AG10803 (cell line): ENCODE measurements at regions not wholly inside any gene's neighbourhood (a gene's known extent, or its start where the extent isn't known, plus 50 kb on each side); places are given as distances from the start of the nearest gene placed in this dataset.
"Not testable (repeated sequence)": the region's sequence is repeated elsewhere in the genome, so short reads cannot be mapped to it uniquely, and the experiment has no call there.

Experiments used
- DNase-seq: peaks from one replicate; pipeline ENCODE4 v3.0.0; 2010; ENCODE audit warnings: low read depth
- H3K4me3 ChIP-seq: 2 replicates; pipeline ENCODE4 v1.5.1; 2011; ENCODE audit warnings: mild to moderate bottlenecking, low read length, control low read depth
- TF ChIP-seq, protein P1 (sequence below): conservative IDR thresholded peaks from 2 replicates; pipeline ENCODE4 v1.5.1; 2011; ENCODE audit warnings: mild to moderate bottlenecking, low read length, control low read depth, inconsistent platforms

DNA sequence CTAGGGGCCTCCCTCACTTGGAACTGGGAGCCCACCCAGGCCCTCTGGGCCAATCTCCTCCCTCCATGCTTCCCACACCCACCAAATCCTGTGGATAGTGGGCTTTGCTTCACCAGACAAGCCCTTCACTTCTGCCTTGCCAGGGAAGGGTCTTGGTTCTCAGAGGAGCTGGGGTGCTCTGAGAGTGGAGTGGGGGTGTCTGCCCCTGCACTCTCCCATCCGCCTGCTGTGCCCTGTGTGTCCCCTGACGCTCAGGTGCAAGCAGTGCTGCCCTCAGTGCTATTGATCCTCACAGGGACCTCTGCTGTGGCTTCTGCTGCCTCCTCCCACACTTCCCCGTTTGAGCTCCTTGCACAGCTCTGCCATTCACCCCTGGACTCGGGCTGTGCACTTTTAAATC is 117.3 kb upstream of the NKX1-1 start:
- DNase-seq, result no peak
- TF ChIP-seq, protein P1, sequence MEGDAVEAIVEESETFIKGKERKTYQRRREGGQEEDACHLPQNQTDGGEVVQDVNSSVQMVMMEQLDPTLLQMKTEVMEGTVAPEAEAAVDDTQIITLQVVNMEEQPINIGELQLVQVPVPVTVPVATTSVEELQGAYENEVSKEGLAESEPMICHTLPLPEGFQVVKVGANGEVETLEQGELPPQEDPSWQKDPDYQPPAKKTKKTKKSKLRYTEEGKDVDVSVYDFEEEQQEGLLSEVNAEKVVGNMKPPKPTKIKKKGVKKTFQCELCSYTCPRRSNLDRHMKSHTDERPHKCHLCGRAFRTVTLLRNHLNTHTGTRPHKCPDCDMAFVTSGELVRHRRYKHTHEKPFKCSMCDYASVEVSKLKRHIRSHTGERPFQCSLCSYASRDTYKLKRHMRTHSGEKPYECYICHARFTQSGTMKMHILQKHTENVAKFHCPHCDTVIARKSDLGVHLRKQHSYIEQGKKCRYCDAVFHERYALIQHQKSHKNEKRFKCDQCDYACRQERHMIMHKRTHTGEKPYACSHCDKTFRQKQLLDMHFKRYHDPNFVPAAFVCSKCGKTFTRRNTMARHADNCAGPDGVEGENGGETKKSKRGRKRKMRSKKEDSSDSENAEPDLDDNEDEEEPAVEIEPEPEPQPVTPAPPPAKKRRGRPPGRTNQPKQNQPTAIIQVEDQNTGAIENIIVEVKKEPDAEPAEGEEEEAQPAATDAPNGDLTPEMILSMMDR, result no peak
- H3K4me3 ChIP-seq, result no peak overlapping the region

DNA sequence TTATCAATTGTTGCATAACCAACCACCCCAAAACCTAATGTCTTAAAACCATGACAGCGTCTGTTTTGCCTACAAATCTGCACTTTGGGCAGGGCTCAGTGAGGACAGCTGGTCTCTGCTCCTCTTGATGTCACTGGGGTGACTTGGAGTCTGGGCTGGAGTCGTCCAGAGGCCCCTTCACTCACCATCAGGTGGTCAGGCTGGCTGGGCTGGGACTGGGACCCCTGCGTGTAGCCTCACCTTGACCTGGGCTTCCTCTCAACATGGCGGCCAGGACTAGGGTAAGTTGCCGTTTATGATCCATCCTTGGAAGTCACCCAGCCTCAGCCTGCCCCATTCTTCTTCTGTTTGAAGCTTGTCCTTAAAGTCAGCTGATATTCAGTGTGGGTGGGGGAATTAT is 116.8 kb upstream of the NKX1-1 start:
- TF ChIP-seq, protein P1, result no peak
- no peak overlapping the region for H3K4me3 ChIP-seq
- DNase-seq, result no peak

DNA sequence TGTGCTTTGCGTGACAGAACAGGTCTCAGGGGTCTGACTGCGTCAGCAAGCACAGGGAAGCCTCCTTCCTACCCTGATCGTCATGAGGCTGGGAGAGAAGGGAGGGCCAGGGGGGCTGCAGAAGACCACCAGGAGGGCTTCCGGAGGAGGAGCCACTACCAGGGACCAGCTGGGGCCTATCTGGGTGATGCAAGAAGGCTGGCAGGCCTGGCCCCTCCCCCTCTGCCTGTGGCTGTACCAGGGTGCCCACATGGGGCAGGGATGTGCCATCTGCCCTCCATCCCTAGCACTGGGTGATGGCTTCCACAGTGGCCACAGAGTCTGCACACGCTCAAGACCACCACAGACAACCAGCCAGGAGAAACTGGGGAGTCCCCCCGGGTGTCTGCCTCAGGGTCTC is 116.4 kb upstream of the NKX1-1 start:
- DNase-seq, result no peak
- TF ChIP-seq, protein P1, result no peak
- H3K4me3 ChIP-seq, result no peak overlapping the region

DNA sequence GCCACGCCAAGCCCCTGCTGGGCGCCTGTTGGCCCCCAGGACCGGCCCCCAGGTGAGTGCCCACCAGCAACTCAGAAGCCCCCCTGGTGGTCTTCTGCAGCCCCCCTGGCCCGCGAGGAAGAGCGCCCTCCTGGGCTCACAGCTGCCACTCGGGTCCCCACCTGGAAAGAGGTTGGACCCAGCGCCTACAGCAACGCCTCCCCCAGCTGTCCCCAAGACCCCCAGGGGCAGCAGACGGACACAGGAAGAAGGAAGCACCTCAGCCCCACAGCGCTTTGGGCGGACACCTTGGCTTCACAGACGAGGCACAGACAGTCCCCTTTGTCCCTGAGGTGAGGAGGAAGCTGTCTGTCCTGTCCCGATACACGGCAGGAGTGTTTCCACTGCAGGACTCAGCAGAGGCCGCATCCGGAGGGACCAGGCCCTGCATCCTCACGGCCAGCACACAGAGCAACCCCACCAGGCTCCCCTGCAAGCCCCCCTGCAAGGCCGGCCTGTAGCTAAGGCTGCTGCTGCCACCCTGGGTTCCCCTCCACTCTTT is 115.6 kb upstream of the NKX1-1 start:
- TF ChIP-seq, protein P1, result no peak
- DNase-seq, result no peak
- no peak overlapping the region for H3K4me3 ChIP-seq

DNA sequence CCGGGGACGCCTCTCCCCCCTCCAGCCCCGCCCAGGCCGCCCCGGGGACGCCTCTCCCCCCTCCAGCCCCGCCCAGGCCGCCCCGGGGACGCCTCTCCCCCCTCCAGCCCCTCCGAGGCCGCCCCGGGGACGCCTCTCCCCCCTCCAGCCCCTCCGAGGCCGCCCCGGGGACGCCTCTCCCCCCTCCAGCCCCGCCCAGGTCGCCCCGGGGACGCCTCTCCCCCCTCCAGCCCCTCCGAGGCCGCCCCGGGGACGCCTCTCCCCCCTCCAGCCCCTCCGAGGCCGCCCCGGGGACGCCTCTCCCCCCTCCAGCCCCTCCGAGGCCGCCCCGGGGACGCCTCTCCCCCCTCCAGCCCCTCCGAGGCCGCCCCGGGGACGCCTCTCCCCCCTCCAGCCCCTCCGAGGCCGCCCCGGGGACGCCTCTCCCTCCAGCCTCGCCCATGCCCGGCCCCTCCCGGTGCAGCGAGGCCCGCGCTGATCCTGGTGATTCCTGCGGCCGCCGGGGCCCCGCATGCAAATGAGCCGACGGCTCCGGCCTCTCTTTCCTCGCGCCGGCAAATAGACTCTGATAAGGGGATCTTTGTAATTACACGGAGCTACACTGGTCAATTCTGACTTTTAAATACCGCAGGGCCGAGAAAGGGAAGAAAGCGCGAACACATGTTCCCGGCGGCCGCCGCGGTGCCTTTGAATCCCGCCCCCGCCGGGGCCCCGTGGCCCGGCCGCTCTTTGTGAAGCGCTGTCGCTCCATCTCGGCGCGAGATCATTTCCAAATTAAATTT is 114.7 kb upstream of the NKX1-1 start:
- not testable (repeated sequence) for DNase-seq

DNA sequence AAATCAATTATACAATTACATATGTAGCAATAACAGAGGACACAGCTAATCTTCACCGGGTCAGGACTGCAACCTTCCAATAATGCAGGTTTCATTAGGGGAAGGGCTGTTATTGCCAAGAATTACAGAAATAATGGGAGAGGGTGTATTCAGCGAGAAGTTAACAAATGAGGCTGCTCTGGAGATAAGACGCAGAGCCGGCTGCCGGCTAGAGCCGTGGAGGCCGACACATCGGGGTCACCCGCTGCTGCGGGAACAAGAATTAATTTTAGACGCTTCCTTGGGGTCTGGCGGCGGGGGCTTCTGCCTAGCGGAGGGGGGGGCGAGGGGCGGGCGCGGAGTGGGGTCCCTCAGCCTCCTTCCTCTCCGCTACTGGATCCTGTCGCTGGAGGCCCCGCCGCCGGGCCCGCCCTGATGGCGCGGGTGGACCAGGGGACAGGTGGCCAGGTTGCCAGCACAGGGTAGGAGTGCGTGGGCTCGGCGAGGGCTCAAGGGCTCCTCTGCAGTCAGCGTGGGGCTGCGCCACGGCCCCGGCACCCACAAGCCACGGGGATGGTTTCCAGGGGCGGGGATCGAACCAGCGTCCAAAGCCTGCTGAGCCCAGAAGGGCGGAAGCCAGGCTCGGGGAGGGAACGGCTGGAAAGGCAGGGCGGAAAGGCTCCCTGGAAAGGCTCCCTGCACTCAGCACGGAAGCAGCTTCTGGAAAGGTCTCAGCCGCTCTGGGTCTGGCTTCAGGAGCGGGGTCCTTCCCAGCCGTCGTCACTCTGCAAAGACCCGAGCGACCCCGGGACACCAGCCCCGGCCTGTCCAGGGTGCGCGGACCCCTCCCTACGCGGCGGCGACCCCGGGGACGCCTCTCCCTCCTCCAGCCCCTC is 113.8 kb upstream of the NKX1-1 start:
- no peak overlapping the region for H3K4me3 ChIP-seq
- DNase-seq, result no peak
- TF ChIP-seq, protein P1, result no peak

More for the DNA sequence above, 114.7 kb upstream of the NKX1-1 start:
- H3K4me3 ChIP-seq, result not testable (repeated sequence)

DNA sequence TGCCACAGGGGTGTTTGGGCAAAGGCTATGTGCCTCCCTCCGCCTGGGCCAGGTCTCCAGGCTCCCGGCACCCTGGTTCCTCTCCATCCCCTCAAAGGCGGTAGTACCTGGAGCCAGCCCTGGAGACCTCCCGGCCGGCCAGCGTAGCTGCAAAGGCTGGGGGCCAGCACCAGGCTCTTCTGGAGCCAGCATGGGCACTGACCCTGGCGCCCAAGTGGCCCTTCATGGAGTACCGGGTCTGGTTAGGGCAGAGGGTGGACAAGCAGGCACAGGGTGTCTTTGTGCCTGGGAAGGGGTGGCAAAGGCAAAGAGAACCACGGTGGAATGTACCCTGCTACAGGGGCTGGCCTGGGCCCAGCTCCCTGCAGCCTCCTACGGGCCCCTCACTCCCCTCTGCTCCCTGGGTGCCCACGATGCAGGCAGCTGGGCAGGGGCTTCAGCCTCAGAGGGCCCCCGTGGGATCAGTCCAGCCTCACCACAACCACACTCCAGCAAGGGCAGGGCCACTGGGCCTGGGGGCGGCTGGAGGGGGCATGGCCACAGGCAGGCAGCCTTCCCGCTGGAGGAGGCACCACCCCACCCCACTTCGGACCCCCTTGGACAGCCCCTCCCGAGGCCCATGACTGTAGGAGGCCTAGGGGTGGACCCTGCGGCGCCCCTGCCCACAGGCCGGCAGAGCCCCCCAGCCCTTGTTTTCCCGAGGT is 112.9 kb upstream of the NKX1-1 start:
- no peak for DNase-seq
- no peak overlapping the region for H3K4me3 ChIP-seq
- TF ChIP-seq, protein P1, result no peak
